Activated CD4-positive, alpha-beta T cell treated with anti-CD3 and anti-CD28 coated beads for 1 hour (primary cell): ENCODE measurements at regions not wholly inside any gene's neighbourhood (a gene's known extent, or its start where the extent isn't known, plus 50 kb on each side); places are given as distances from the start of the nearest gene placed in this dataset.
"Not testable (repeated sequence)": the region's sequence is repeated elsewhere in the genome, so short reads cannot be mapped to it uniquely, and the experiment has no call there.

Experiments
- DNase-seq: peaks from one replicate; pipeline ENCODE4 v3.0.0-alpha.2; 2020

DNA sequence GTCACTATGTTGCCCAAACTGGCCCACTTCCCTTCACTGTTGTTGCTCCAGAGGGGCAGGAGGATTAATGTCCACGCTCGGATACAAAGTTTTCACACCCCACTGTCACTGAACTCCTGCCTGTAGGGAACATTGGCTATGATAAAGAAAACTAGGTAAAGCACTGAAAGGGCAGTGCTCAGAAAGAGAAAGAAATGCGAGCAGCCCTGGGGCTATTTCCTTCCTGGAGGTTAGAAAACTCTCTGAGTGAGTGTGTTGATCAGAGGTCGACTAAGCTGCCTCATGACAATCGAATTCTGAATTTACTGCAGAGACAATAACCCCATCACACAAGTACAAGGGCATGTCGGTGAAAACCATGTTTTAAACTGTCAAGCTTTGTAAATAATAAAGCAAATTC lies 227.2 kb upstream of the PITRM1 start:
- no peak for DNase-seq

DNA sequence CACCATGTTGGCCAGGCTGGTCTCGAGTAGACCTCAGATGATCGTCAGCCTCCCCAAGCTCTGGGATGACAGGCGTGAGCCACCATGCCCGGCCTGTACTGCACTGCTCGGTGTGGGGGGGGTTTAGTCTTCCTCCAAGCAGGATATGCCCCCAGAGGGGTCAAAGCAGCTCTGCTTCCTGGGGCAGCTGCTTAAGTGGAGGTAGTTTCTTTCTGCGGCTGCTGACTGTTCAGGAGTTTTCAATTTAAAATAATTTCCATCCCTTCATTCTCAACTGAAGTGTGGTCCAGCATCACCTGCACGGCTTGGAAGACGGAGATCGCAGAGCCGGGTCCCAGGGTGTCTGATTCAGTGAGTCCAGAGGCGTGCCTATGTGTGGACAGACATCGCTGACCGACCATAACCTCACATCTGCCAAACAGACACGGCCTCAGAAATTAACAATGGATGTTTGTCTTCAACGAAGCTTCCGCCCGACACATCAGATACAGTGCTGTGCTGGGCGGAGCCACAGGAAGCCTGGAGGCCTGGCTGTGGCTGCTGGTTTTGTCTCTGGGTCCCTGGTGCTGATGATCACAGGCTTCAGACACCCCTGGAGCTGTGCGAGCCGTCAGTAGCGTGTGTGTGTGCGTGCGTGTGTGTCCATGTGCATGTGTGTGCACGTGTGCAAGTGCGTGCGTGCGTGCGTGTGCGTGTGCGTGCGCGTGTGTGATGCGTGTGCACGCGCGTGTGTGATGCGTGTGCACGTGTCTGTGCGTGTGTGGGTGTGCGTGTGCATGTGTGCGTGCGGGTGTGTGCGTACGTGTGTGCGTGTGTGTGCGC lies 226.5 kb upstream of the PITRM1 start:
- DNase-seq = no peak

DNA sequence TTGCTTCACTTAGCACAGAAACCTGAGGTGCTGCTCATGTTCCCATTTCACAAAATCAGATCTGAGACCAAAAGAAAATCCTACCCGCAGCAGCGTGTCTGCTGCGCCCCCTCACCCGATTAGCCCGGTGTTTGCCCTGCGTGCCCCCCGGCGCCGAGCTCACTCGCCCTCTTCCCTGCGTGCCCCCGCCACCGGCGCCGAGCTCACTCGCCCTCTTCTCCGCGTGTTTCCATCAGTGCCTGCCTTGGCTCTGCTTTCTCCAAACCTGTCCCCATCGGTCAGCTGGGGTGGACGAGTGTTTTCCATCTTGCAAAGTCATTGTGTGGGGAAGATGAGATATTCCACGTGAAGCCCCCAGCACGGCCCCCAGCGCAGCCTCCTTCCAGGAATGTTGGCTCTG lies 225.3 kb upstream of the PITRM1 start:
- DNase-seq = no peak

DNA sequence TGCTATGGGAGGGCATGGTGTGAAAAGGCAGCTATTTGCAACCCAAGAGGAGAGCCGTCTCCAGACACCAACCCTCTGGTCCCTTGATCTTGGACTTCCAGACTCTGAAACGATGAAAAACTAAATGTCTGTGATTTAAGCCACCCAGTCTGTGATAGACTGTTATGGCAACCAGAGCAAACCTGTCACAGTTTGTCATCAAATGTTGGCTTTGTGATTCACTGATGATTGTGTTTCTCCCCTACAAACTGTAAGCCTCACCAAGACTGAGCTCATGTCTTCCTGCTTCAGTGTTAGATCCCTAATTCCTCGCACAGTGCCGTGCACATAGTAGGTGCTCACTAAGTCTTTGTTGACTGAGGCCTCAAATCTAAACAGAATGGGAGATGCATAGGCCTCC lies 224.6 kb upstream of the PITRM1 start:
- DNase-seq = no peak

DNA sequence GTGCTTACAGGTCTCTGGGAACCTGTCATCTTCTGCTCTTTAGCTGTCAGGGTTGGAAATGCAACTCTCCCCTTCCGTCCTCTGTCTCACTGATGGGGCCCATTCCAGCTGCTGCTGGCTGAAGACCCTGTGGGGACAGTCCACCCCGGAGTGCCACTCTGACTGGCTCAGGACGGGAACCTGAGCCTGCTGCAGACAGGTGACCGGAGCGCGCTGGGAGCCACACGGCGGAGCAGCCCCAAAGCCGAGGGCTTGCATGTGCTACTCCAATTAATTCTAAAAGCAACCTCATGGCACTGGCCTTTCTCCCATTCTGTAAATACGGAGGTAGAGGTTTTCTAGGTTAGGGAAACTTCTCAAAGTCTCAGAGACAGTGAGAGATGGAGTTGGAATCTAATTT lies 223.5 kb upstream of the PITRM1 start:
- no peak for DNase-seq

DNA sequence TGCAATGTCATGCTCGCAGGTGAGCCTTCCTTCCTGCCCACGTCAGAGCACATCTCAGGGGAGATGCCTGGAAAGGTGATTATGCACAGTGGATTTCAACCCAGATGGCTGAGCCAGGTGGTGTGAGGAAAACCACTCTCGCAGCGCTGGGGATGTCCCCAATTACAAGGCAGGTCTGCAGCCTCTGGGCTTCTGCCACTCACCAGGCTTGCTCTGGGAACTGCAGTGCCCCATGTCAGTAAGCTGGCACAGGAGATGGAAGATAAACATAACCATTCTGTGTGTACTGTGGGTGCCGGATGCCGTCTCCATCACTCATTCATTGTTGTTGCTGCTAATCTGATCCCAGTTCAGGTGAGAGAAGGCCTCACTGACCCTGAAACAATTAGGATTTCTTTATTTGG lies 222.9 kb upstream of the PITRM1 start:
- no peak for DNase-seq

DNA sequence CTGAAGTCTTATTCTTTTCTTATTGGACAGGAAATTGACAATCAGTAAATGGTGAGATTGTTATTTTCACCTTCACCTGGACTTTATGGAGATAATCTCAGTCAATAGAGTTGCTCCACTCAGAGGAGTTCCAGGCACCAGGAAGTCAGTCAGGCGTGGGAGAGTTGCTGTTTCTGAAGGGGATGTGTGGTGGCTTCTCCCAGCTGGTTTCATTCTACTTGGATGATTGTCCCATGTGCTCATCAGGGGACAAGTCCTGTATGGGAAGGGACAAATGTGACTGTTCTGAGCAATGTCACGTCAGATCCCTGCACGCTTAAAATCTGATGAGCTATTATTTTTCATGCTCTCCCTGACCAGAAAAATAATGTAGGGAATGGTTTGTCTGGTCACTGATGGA lies 222.5 kb upstream of the PITRM1 start:
- DNase-seq = no peak

DNA sequence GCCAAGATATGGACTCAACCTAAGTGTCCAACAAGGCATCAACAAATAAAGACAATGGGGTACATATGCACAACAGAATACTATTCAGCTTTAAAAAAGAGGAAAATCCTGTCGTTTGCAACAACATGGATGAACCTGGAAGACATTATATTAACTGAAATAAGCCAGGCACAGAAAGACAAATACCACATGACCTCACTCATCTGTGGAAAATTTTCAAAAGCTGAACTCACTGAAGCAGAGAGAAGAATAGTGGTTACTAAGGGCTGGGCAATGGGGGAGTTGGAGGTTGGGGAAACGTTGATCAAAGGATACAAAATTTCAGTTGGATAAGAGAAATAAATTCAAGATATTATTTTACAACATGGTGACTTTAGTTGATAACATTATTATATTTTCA lies 221.4 kb upstream of the PITRM1 start:
- DNase-seq = no peak

DNA sequence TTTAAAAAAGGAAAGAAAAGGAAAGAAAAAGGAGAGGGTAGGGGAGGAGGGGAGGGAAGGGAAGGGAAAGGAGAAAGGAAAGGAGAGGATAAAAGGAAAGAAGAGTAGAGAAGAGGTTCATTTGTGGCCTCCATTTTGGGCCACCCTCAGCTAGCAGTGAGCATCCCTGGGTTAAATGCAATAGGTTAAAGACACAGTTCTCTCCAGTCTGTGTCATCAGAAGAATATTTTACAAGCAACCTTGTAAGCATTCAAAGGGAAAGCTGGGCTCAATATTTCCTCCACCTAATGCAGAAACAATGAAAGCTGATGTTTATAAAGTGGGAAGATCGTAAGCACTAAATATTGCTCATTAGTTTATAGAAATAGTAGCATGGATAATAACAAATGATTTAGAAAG lies 219.1 kb upstream of the PITRM1 start:
- DNase-seq = no peak

DNA sequence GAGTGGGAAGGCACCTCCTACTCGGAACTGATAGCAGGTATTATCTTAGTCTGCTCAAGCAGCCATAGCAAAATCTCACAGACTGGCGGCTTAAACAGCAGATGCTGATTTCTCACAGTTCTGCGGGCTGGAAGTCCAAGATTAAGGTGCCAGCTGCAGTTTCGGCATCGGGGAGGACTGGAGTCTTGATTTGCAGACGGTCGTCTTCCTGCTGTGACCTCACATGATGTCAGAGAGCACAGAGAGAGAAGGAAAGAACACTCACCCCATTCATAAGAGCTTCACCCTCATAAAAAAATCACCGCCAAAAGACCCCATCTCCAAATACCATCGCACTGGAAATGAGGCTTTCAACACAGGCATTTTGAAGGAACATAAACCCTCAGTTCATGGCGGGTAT lies 216.5 kb upstream of the PITRM1 start:
- DNase-seq = no peak

DNA sequence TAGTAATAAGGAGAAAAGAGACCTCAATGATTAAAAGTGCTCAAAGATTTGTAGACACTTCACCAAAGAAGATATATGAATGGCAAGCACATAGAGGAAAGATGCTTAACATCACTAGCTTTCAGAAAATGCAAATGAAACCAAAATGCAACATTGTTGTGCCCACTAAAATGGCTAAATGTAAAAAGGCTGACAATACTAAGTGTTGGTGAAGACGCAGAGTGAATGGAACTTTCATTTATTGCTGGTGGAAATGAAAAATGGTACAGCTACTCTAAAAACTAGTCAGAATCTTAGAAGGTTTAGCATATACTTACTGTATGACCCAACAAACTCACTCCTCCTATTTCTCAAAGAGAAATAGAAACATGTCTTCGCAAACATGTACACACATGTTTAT lies 212.9 kb upstream of the PITRM1 start:
- DNase-seq = no peak

DNA sequence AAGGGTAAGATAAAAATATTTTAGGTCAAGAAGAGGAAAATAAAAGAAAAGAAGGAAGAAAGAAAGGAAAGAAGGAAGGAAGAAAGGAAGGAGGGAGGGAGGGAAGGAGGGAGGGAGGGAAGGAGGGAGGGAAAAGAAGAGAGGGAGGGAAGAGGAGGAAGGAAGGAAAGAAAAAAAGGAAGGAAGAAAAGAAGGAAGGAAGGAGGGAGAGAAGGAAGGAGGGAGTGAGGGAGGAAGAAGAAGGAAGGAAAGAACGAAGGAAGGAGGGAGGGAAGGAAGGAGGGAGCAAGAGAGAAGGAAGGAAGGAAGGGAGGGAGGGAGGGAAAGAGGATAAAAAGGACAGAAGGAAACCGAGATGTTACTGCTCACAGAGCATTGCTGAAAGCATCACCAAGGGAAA lies 209.5 kb upstream of the PITRM1 start:
- DNase-seq = no peak

DNA sequence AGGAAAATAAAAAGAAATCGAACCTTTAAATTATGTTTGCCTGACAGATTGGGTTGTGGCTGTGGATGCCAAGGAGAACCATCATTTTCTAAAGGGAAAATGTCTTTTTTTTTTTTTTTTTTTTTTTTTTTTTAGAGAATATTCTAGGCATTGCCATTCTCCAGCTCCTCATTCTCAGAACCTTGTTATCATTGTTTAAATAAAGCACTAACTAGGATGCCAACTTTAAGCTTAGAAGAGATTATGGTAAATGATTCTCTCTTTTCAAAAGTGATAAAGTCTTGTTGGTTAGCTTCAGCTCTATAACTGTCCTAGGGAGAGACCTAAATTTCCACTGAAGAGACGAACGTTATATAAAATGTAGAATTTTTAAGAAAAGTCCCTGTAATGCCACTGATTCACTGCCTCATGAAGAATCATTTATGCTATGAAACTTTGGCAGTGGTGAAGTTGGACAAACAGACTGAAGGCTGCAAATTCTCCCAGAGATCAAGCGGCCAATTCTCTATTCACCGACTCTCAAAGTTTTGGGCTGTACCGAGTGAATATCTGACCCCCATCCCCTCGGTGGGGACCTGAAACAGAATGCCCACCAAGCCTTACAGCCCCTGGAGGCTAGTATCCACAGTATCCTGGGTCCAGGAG lies 207.9 kb upstream of the PITRM1 start:
- DNase-seq = no peak

DNA sequence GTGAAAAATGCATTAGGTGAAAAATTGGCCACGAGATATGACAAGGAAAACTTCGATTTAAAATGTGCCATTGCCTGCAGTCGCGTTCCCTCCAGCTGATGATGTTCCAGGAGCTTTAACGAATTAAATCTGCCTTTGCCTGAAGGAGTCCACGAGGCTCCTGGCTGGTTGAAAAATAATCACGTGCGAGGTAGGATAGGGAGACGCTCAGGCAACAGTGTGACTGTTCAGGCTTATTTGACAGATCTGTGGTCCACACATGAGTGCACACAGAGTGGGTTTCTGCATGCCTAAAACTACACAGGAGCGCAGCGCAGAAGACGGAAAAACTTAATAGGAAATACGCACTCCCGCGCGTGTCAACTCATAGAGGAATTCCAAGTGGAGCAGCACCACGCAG lies 204.0 kb upstream of the PITRM1 start:
- DNase-seq = no peak

DNA sequence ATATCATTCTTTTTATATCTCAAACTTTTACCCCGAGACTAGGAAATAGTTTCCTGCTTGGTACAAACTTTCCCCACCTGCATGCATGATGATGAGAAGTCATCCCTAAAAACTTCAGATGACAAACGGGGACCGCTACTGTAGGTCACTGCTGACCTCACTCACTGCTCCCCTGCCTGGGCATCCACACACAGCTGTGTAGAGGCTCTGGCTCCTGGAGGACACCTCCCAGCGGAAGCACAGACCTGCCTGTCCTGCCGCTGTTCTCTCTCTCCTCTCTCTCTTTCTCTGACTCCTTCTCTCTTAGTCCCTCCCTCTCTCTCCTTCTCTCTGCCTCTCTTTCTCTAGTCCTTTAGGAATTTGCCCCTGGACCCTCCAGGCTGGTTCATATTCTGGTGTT lies 202.9 kb upstream of the PITRM1 start:
- DNase-seq = no peak

DNA sequence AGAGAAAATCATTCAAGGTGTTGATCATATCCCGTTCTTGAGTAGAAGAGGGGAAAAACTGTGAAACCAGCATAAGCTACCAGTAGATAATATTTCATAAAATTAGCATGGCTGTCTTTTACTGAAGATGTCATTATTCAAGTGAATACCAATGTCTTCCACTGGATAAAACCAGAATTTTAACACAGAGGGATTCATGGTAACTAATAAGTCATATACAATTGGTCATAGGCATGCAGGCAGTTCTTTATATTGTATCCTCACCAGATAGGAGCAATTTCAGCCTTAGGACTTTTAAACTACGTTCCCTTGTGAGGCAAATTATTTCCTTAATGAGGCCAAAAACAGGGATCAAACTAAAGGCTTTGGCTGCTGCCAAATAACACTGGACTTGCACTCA lies 202.3 kb upstream of the PITRM1 start:
- DNase-seq = no peak

DNA sequence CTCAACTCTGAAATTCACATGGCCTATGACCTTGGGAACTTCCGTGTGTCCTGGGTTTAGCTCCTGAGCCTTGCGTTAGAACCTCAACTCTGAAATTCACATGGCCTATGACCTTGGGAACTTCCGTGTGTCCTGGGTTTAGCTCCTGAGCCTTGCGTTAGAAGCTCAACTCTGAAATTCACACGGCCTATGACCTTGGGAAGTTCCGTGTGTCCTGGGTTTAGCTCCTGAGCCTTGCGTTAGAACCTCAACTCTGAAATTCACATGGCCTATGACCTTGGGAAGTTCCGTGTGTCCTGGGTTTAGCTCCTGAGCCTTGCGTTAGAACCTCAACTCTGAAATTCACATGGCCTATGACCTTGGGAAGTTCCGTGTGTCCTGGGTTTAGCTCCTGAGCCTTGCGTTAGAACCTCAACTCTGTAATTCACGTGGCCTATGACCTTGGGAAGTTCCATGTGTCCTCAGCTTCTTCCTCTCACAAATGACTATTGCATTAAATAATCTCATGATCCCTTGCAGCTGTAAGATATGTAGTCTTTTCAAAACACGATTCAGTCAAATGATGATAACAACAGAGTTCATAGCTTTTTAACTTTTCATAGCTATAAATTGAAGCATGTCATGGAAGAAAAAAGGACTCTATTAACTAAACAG lies 200.9 kb upstream of the PITRM1 start:
- not testable (repeated sequence) for DNase-seq

DNA sequence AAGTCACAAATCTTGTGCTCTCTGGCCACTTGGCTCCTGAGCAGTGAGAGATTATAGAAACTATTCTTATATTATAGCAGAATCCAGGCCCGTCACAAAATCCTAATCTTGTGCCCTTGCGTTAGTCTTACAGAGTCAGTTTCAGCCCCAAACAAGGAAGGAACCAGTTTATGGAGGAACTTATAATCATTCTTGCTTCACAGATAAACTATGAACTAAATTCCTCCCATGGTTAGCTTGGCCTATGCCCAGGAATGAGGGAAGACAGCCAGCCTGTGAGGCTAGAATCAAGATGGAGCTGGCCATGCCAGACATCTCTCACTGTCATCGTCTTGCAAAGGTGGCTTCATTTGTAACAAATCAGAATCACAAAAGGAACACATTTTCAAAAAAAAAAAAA lies 199.7 kb upstream of the PITRM1 start:
- no peak for DNase-seq

DNA sequence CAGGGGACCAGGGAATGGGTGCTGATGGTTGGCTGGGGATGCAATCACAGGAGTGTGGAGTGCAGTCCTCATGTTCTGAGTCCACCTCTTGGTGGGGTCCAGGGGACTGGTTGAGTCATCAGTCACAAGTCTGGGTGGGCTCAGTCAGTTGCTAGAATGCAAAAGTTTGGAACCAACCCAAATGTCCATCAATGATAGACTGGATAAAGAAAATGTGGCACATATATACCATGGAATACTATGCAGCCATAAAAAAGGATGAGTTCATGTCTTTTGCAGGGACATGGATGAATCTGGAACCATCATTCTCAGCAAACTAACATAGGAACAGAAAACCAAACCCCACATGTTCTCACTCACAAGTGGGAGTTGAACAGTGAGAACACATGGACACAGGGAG lies 199.0 kb upstream of the PITRM1 start:
- DNase-seq = not testable (repeated sequence)

DNA sequence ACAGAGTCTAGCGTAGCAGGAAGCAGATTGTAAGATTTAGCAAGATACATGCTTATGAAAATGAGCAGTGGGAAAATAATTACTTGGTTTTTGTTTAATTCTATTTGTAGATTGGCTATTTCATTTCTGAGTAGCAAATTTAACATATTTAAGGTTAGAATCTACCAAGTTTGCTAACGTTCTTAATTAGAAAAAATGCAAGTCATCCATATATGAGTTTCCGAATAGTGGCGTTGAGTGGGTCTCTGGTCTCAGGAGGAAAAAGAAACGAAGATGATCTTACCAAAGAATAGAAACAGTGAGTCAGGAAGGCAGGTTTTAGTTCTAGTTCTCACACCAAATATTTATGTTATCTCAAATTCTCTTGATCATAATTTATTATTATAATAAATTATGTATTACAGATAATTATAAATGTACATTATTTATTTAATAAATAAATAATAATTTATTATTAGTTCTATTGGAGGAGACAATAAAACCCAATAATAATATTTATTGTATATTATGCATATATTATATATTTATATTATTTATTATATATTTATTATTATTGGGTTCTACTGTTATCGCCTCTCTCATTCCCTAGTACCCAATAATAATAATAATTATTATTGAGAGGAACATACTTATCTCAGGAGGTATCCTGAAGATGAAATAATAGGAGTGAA lies 194.3 kb upstream of the PITRM1 start:
- DNase-seq = no peak

DNA sequence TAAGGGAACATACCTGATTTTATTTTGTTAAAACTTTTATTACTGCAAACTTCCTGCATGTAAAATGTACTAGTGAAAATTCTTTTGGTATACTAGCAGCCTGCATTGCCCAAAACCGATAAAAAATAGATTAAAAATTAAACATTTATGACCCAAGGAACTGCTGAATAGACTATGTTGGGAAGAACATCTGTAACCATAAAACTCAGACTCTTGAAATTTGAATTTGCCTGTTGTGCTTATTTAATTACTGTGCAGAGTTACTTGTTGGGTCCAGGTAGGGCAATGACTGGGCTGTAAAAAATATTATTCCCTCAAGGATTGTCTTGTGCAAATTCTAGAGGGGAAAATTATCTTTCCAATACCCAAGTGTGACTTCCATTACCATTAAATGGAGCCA lies 193.5 kb upstream of the PITRM1 start:
- no peak for DNase-seq

DNA sequence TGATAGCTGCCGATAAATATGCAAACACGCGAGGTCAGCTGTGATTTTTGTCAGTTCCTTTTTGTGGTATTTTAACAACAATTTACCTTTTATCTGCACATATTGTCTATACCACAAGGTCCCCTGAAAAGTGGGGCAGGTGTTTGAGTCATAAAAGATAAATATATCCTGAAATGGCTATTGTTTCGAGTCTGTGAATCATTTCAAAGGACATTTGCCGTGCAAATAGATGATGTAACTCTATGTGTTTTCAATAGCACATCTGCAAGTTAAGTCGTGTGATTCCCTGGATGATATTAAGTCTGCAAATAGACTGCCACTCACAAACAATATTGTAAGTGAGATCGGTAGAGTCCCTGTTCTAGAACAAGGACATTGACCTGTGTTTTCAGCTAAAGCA lies 193.0 kb upstream of the PITRM1 start:
- DNase-seq = no peak

DNA sequence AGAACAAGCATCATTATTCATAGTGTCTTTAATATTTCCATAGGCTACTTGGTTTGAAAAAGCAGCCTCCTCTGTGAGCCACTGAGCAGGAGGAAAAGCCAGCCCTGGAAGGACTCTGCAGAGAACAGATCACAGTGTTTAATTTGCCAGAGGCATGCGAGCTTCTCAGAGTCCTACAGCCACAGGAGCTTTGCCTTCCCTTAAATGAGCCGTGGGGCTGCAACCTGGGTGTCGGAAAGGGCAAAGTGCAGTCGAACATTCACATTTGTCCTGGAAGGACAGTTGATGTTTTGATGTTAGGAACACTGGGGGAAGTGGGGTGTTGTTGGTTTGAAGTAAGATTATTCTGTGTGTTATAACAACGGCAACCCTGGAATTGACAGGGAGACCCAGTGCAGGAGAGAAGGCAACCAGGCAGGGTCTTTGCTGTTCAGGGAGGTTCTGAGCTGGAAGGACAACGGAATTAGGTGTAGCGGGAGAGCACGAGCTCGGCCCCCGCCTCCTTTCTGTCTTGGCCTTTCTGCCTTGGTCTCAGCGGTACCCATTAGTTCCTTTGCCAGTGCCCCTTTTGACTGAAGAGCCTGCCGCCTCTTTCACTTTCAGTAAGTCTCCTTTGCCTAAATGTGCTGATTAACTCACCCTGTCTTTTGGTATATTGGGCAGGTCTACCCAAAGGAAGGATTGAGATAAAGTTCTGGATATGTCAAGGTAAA lies 192.3 kb upstream of the PITRM1 start:
- no peak for DNase-seq
